Astrocyte of the spinal cord (primary cell): ENCODE measurements at regions not wholly inside any gene's neighbourhood (a gene's known extent, or its start where the extent isn't known, plus 50 kb on each side); places are given as distances from the start of the nearest gene placed in this dataset.

ENCODE experiments used
- DNase-seq: peaks from one replicate; pipeline ENCODE4 v3.0.0; 2011; ENCODE audit warnings: low read depth, low spot score
- H3K4me3 ChIP-seq: 2 replicates; pipeline ENCODE4 v1.5.1; 2011; ENCODE audit warnings: low read depth, mild to moderate bottlenecking, low read length, moderate library complexity
- CTCF ChIP-seq: IDR thresholded peaks from 2 replicates; pipeline ENCODE4 v1.5.1; 2012; ENCODE audit warnings: low read depth, mild to moderate bottlenecking, low read length, inconsistent platforms
- in situ Hi-C: cut with HindIII; loops from 2 replicates; pipeline ENCODE4 v1.10.0; 2017; ENCODE audit warnings: low sequenced_read_pairs

GRCh38 chr1:67890857-67891256 lies 57.6 kb upstream of the GNG12 start:
- DNase-seq: no peak
- TF ChIP-seq CTCF: no peak
- H3K4me3 ChIP-seq: no peak overlapping the region
- in situ Hi-C loops: no loop called here

GRCh38 chr1:67889953-67890567 lies 56.8 kb upstream of the GNG12 start:
- no peak overlapping the region for H3K4me3 ChIP-seq
- TF ChIP-seq CTCF: no peak
- in situ Hi-C loops: no loop called here
- peak; percentile 92 for DNase-seq

- H3K4me3 ChIP-seq: no peak overlapping the region
- in situ Hi-C loops: no loop called here
- TF ChIP-seq CTCF: no peak
- DNase-seq: no peak
These were observed 56.2 kb upstream of the GNG12 start for GRCh38 chr1:67889466-67889865.

- no peak for TF ChIP-seq CTCF
- H3K4me3 ChIP-seq: no peak overlapping the region
- in situ Hi-C loops: no loop called here
- peak; percentile 71 for DNase-seq
These were observed 55.2 kb upstream of the GNG12 start for GRCh38 chr1:67888216-67889106.

DNA sequence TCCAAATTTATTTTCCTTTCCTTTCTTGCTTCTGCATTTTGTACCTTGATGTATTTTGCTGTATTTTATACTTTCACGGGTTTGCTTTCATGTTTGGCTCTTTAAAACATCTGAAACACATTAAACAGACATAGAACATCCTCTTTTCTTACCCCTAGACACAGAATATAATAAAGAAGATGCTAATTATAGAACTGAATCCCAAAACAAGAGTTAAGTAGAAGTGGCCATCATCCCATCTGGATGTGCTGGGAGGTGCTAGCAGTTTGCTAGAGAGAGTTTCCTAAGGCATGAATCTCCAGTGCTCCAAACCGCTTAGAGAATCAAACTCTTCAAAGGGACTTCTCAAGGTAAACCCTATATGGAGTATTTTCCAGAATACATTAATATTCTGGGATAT lies 53.9 kb upstream of the GNG12 start:
- H3K4me3 ChIP-seq: no peak overlapping the region
- in situ Hi-C loops: no loop called here
- no peak for TF ChIP-seq CTCF
- DNase-seq: no peak

GRCh38 chr1:67886076-67886475 lies 52.8 kb upstream of the GNG12 start:
- in situ Hi-C loops: no loop called here
- DNase-seq: no peak
- no peak for TF ChIP-seq CTCF
- no peak overlapping the region for H3K4me3 ChIP-seq
